DMS 273 (cell line): ENCODE measurements at regions not wholly inside any gene's neighbourhood (a gene's known extent, or its start where the extent isn't known, plus 50 kb on each side); places are given as distances from the start of the nearest gene placed in this dataset.

ENCODE experiments used
- DNase-seq: peaks from one replicate; lab custom pipeline; 2025; ENCODE audit not compliant: unreplicated experiment; lab: John Stamatoyannopoulos, UW

GRCh38 chr5:160175438-160176218 lies 53.7 kb upstream of the FABP6 start:
- peak; percentile 92 for DNase-seq

GRCh38 chr5:160174780-160175437 lies 54.4 kb upstream of the FABP6 start:
- DNase-seq = no peak

GRCh38 chr5:160174290-160174689 lies 55.0 kb upstream of the FABP6 start:
- DNase-seq = no peak

GRCh38 chr5:160171666-160172065 lies 52.4 kb upstream of the PWWP2A start:
- DNase-seq = peak; percentile 42

GRCh38 chr5:160169326-160169725 lies 50.1 kb upstream of the PWWP2A start:
- peak; percentile 47 for DNase-seq
